NCI-H2107 treated with DMSO at 0.1 percent for 48 hours (cell line): ENCODE measurements at regions not wholly inside any gene's neighbourhood (a gene's known extent, or its start where the extent isn't known, plus 50 kb on each side); places are given as distances from the start of the nearest gene placed in this dataset.

Experiments used
- DNase-seq: peaks from one replicate; lab custom pipeline; 2025; ENCODE audit not compliant: unreplicated experiment; lab: John Stamatoyannopoulos, UW

- no peak for DNase-seq
Observed at GRCh38 chr1:4975856-4976255, 321.4 kb downstream of the AJAP1 start.

GRCh38 chr1:4974981-4975685 lies 320.7 kb downstream of the AJAP1 start:
- DNase-seq, result no peak

GRCh38 chr1:4973341-4973740 lies 318.9 kb downstream of the AJAP1 start:
- DNase-seq, result no peak

- no peak for DNase-seq
Observed at GRCh38 chr1:4972761-4973320, 318.4 kb downstream of the AJAP1 start.

GRCh38 chr1:4971666-4972065 lies 317.3 kb downstream of the AJAP1 start:
- DNase-seq, result no peak

- DNase-seq, result no peak
Observed at GRCh38 chr1:4970532-4970931, 316.1 kb downstream of the AJAP1 start.

GRCh38 chr1:4969556-4970129 lies 315.2 kb downstream of the AJAP1 start:
- no peak for DNase-seq

- DNase-seq, result no peak
Observed at GRCh38 chr1:4965346-4966075, 311.1 kb downstream of the AJAP1 start.

GRCh38 chr1:4964634-4965345 lies 310.4 kb downstream of the AJAP1 start:
- DNase-seq, result no peak

GRCh38 chr1:4963251-4963650 lies 308.8 kb downstream of the AJAP1 start:
- no peak for DNase-seq

- no peak for DNase-seq
Observed at GRCh38 chr1:4962836-4963235, 308.4 kb downstream of the AJAP1 start.

- DNase-seq, result no peak
Observed at GRCh38 chr1:4961935-4962645, 307.7 kb downstream of the AJAP1 start.

GRCh38 chr1:4960782-4961475 lies 306.5 kb downstream of the AJAP1 start:
- no peak for DNase-seq

- no peak for DNase-seq
Observed at GRCh38 chr1:4960336-4960735, 305.9 kb downstream of the AJAP1 start.

- no peak for DNase-seq
Observed at GRCh38 chr1:4959216-4959615, 304.8 kb downstream of the AJAP1 start.

- no peak for DNase-seq
Observed at GRCh38 chr1:4957027-4957426, 302.6 kb downstream of the AJAP1 start.

- DNase-seq, result no peak
Observed at GRCh38 chr1:4954392-4954791, 300.0 kb downstream of the AJAP1 start.

- DNase-seq, result no peak
Observed at GRCh38 chr1:4951601-4952000, 297.2 kb downstream of the AJAP1 start.

GRCh38 chr1:4946343-4946742 lies 291.9 kb downstream of the AJAP1 start:
- no peak for DNase-seq

- DNase-seq, result no peak
Observed at GRCh38 chr1:4944911-4945310, 290.5 kb downstream of the AJAP1 start.
